Brain microvascular endothelial cell (primary cell): ENCODE measurements at regions not wholly inside any gene's neighbourhood (a gene's known extent, or its start where the extent isn't known, plus 50 kb on each side); places are given as distances from the start of the nearest gene placed in this dataset.

Experiments used
- DNase-seq: peaks from one replicate; pipeline ENCODE4 v3.0.0-alpha.2; 2020
- H3K27ac ChIP-seq: fragments of 250-450 bp; sonication (Bioruptor Pico); 2 replicates; pipeline ENCODE4 v1.5.1; 2020; ENCODE audit warnings: mild to moderate bottlenecking, moderate library complexity
- H3K27me3 ChIP-seq: fragments of 250-450 bp; sonication (Bioruptor Pico); replicated peaks from 2 replicates; pipeline ENCODE4 v1.5.1; 2020; ENCODE audit warnings: mild to moderate bottlenecking
- H3K36me3 ChIP-seq: fragments of 250-450 bp; sonication (Bioruptor Pico); replicated peaks from 2 replicates; pipeline ENCODE4 v1.5.1; 2020; ENCODE audit warnings: mild to moderate bottlenecking
- H3K4me3 ChIP-seq: 2 replicates; pipeline ENCODE4 v1.5.1; 2011; ENCODE audit warnings: low read depth, mild to moderate bottlenecking, control low read depth, low read length, moderate library complexity
- in situ Hi-C: cut with HindIII; loops from 2 replicates; pipeline ENCODE4 v1.10.0; 2017; ENCODE audit warnings: low sequenced_read_pairs, low pct_ligation_motif_present
- TF ChIP-seq, protein P1 (sequence below): IDR thresholded peaks from 2 replicates; pipeline ENCODE4 v1.5.1; 2011; ENCODE audit warnings: low read depth, mild to moderate bottlenecking, moderate library complexity, low read length, control low read depth, inconsistent platforms; ENCODE audit errors: missing control alignments

GRCh38 chr15:89034305-89034704 is 54.0 kb upstream of the ABHD2 start:
- H3K27me3 ChIP-seq = no peaks in the 10 kb centered on the region
- no peak overlapping the region for H3K4me3 ChIP-seq
- no peak overlapping the region for H3K27ac ChIP-seq
- TF ChIP-seq, protein P1, sequence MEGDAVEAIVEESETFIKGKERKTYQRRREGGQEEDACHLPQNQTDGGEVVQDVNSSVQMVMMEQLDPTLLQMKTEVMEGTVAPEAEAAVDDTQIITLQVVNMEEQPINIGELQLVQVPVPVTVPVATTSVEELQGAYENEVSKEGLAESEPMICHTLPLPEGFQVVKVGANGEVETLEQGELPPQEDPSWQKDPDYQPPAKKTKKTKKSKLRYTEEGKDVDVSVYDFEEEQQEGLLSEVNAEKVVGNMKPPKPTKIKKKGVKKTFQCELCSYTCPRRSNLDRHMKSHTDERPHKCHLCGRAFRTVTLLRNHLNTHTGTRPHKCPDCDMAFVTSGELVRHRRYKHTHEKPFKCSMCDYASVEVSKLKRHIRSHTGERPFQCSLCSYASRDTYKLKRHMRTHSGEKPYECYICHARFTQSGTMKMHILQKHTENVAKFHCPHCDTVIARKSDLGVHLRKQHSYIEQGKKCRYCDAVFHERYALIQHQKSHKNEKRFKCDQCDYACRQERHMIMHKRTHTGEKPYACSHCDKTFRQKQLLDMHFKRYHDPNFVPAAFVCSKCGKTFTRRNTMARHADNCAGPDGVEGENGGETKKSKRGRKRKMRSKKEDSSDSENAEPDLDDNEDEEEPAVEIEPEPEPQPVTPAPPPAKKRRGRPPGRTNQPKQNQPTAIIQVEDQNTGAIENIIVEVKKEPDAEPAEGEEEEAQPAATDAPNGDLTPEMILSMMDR = peak; percentile 64
- in situ Hi-C loops = no loop called here
- no peaks in the 10 kb centered on the region for H3K36me3 ChIP-seq
- DNase-seq = peak; percentile 23

GRCh38 chr15:89035150-89035549 is 53.1 kb upstream of the ABHD2 start:
- no peaks in the 10 kb centered on the region for H3K36me3 ChIP-seq
- no peaks in the 10 kb centered on the region for H3K27me3 ChIP-seq
- no peak overlapping the region for H3K27ac ChIP-seq
- DNase-seq = no peak
- TF ChIP-seq, protein P1 = no peak
- in situ Hi-C loops = no loop called here
- no peak overlapping the region for H3K4me3 ChIP-seq

GRCh38 chr15:89035658-89036057 is 52.6 kb upstream of the ABHD2 start:
- H3K4me3 ChIP-seq = no peak overlapping the region
- TF ChIP-seq, protein P1 = no peak
- in situ Hi-C loops = no loop called here

GRCh38 chr15:89038146-89038545 is 50.1 kb upstream of the ABHD2 start:
- no peaks in the 10 kb centered on the region for H3K27me3 ChIP-seq
- in situ Hi-C loops = no loop called here
- no peak overlapping the region for H3K4me3 ChIP-seq
- no peaks in the 10 kb centered on the region for H3K36me3 ChIP-seq
- no peak for DNase-seq
- no peak overlapping the region for H3K27ac ChIP-seq
- TF ChIP-seq, protein P1 = no peak

More at GRCh38 chr15:89035658-89036057, 52.6 kb upstream of the ABHD2 start:
- Histone ChIP-seq H3K36me3 (no peaks in the 10 kb centered on the region), H3K27me3 (no peaks in the 10 kb centered on the region), H3K27ac (no peak overlapping the region)
- no peak for DNase-seq
